ENCODE measurements at regions not wholly inside any gene's neighbourhood (a gene's known extent, or its start where the extent isn't known, plus 50 kb on each side); places are given as distances from the start of the nearest gene placed in this dataset.

DNA sequence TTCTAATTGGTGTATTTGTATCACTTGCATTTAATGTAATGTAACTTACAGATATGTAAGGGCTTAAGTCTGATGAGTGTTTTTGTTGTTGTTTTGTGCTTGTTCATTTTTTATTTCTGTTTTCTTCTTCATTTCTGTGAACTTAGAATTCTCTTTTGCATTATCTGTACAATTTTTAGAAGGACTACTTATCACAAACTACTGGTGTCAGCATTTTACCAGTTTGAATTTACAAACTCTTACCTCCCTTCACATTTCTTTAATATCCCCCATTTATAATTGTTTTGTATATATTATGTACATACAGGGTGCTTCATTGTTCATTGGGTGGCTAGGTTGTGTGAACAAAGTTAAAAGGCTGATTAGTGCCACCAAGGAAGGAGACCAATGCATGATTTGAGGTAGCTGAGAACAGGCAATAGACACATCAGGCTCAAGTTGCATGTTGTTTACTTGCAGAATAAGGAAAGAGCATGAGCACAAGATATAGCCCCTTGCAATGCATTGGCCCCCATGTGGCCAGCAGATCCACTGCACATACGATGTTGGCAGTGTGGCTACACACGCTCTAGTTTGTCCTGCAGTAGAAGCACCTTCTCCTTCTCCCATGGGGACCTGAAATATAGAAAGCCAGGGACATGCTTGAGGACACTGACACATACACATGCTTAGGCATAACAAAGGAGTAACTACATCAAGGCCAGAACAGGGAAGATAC, 198.2 kb downstream of the CD8B2 start:
- TF ChIP-seq, protein P1, sequence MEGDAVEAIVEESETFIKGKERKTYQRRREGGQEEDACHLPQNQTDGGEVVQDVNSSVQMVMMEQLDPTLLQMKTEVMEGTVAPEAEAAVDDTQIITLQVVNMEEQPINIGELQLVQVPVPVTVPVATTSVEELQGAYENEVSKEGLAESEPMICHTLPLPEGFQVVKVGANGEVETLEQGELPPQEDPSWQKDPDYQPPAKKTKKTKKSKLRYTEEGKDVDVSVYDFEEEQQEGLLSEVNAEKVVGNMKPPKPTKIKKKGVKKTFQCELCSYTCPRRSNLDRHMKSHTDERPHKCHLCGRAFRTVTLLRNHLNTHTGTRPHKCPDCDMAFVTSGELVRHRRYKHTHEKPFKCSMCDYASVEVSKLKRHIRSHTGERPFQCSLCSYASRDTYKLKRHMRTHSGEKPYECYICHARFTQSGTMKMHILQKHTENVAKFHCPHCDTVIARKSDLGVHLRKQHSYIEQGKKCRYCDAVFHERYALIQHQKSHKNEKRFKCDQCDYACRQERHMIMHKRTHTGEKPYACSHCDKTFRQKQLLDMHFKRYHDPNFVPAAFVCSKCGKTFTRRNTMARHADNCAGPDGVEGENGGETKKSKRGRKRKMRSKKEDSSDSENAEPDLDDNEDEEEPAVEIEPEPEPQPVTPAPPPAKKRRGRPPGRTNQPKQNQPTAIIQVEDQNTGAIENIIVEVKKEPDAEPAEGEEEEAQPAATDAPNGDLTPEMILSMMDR (IDR thresholded peaks at IDR 0.05; ENCODE audit: poor library complexity) = no peak
- TF ChIP-seq EZH2phosphoT487 (IDR thresholded peaks at IDR 0.05; ENCODE audit: low read depth, severe bottlenecking, unreplicated experiment) = no peak

Data from hepatocyte (in vitro differentiated cells).